Colonic mucosa (tissue), 4 donors: ENCODE measurements at regions not wholly inside any gene's neighbourhood (a gene's known extent, or its start where the extent isn't known, plus 50 kb on each side); places are given as distances from the start of the nearest gene placed in this dataset.

ENCODE experiments used
- DNase-seq: peaks from one replicate; pipeline ENCODE4 v3.0.0-alpha.2; 2020
- H3K27ac ChIP-seq: fragments of 200-600 bp; one replicate; pipeline ENCODE4 v1.8.0; 2021
- H3K27me3 ChIP-seq: fragments of 200-600 bp; one replicate; pipeline ENCODE4 v1.8.0; 2021
- H3K36me3 ChIP-seq: fragments of 200-600 bp; one replicate; pipeline ENCODE4 v1.8.0; 2021
- H3K4me1 ChIP-seq: fragments of 200-600 bp; one replicate; pipeline ENCODE4 v1.8.0; 2021; ENCODE audit warnings: mild to moderate bottlenecking
- H3K4me3 ChIP-seq: fragments of 200-600 bp; one replicate; pipeline ENCODE4 v1.8.0; 2021
- H3K9ac ChIP-seq, 2 donors: one replicate each; pipeline ENCODE4 v1.7.0; 2013; ENCODE audit warnings: control low read depth in 2 of 2, low read depth in 2 of 2, low read length in 2 of 2
- H3K9me3 ChIP-seq: fragments of 200-600 bp; one replicate; pipeline ENCODE4 v1.8.0; 2021
- CTCF ChIP-seq: fragments of 200-600 bp; IDR thresholded peaks from one replicate; pipeline ENCODE4 v1.8.0; 2022; ENCODE audit warnings: antibody characterized with exemption, mild to moderate bottlenecking
- intact Hi-C: fragments of 100-400 bp; cut with DNase I; formaldehyde crosslinking; loops from one replicate; pipeline ENCODE4 v1.14.1; 2022
- donor health status: healthy.
- donor health status: DM: no; HTN: no; CAD: no.
- donor health status: DM: no; HTN: no; CAD: no.

DNA sequence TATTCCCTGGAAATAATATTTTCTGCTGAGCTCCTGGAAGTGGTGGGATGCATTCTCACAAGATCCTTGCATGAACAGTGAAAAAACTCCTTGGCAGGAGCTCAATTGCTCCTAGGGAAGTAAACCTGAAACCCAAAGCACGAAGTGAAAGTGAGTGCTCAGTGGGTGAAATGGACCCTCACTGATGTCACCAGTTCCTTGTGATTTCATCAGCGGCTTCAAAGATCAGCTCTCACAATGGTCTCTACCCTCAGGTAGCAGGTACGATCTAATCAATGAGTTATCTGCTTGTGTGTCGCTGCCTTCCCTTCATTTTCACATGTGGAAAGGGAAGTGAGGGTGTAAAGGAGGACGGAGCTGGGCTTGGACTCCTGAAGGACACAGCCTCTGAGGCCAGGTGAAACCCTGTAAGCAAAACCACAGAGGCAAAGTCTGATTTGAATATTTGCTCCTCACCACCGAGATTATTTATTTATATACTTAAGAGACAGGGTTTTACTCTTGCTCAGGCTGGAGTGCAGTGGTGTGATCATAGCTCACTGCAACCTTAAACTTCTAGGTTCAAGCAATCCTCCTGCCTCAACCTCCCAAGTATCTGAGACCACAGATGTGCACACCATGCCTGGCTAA lies 255.4 kb upstream of the LYZL1 start:
- TF ChIP-seq CTCF, result no peak
- Histone ChIP-seq H3K27me3 (no peaks in the 10 kb centered on the region), H3K9ac (no peak overlapping the region), H3K9me3 (no peaks in the 10 kb centered on the region), H3K4me1 (no peaks in the 10 kb centered on the region), H3K36me3 (no peaks in the 10 kb centered on the region), H3K27ac (no peak overlapping the region), H3K4me3 (no peak overlapping the region)
- intact Hi-C loops, result no loop called here
- DNase-seq, result no peak

DNA sequence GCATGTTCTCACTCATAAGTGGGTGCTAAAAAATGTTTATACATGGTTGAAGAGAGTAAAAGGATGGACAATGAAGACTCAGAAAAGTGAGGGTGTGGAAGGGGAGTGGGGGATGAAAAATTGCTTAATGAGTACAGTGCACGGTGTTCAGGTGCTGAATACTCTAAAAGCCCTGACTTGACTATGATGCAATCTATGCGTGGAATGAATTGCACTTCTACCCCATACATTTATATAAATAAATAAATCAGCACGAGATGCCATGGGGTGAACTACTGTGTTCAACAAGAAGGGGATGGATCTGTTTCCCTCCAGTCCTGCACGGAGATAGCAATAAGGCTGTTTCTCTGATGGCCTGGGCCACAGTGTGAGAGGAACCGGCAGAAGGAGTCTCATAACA lies 254.3 kb upstream of the LYZL1 start:
- TF ChIP-seq CTCF, result no peak
- no peaks in the 10 kb centered on the region for H3K4me1 ChIP-seq
- no peaks in the 10 kb centered on the region for H3K36me3 ChIP-seq
- no peak overlapping the region for H3K4me3 ChIP-seq
- H3K9ac ChIP-seq, result no peak overlapping the region
- H3K27ac ChIP-seq, result no peak overlapping the region
- no peak for DNase-seq
- intact Hi-C loops, result no loop called here
- H3K27me3 ChIP-seq, result no peaks in the 10 kb centered on the region
- H3K9me3 ChIP-seq, result no peaks in the 10 kb centered on the region

- no peak for DNase-seq
- intact Hi-C loops, result no loop called here
Measured at GRCh38 chr10:29035721-29036120, 253.1 kb upstream of the LYZL1 start.

DNA sequence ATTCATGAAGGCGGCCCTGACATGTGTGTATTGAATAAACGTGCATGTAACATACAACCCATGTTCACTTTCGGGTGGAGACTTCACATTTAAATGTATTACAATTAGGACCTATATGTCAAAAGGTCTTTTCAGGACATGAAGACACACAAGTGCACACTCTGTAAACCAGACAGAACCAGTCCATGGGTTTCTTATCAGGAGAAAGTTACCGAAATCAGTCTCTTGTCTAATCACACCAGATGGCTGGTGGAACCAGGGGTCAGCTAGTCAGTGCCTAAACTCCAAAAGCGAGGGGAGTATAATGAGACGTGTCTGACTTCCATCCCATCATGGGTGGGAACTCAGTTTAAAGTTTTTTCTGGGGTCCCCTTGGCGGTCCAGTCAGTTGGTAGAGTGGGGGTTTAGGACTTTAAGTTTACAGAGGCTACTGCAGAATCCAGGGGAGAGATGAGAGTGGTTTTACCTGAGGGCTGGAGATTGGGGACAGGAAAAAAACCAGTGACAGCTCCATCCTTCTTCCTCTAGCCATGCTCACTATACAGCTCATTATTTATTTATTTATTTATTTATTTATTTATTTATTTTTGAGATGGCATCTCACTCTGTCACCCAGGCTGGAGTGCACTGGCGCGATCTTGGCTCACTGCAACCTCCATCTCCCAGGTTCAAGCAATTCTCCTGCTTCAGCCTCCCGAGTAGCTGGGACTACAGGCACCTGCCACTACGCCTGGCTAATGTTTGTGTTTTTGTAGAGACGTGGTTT lies 251.3 kb upstream of the LYZL1 start:
- Histone ChIP-seq H3K36me3 (no peaks in the 10 kb centered on the region), H3K27me3 (no peaks in the 10 kb centered on the region), H3K4me3 (no peak overlapping the region), H3K9me3 (no peaks in the 10 kb centered on the region), H3K9ac (no peak overlapping the region), H3K27ac (no peak overlapping the region), H3K4me1 (no peaks in the 10 kb centered on the region)
- intact Hi-C loops, result no loop called here
- TF ChIP-seq CTCF, result no peak
- no peak for DNase-seq

More at GRCh38 chr10:29035721-29036120, 253.1 kb upstream of the LYZL1 start:
- Histone ChIP-seq H3K4me1 (no peaks in the 10 kb centered on the region), H3K4me3 (no peak overlapping the region), H3K9me3 (no peaks in the 10 kb centered on the region), H3K36me3 (no peaks in the 10 kb centered on the region), H3K27ac (no peak overlapping the region), H3K9ac (no peak overlapping the region), H3K27me3 (no peaks in the 10 kb centered on the region)
- no peak for TF ChIP-seq CTCF

DNA sequence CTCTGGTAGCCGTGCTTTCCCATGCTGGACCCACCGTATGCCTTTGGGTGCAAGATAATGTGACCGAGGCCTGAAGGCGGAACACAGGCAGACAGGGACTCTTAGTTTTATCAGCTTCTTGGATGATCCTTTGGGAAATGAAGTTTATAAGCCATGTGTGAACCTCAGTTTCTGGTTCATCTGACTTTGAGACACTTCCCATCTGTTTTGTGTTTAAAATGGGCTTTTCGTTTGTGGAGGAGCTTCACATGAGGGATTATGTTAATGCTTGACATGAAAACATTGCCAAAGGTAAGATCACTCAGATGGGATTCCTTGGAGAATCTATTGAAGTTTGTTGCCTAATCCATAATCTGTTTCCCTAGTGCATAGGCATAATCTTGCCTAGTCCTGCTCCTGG lies 249.8 kb upstream of the LYZL1 start:
- Histone ChIP-seq H3K4me3 (no peak overlapping the region), H3K4me1 (no peaks in the 10 kb centered on the region), H3K27ac (no peak overlapping the region), H3K27me3 (no peaks in the 10 kb centered on the region), H3K36me3 (no peaks in the 10 kb centered on the region), H3K9ac (no peak overlapping the region), H3K9me3 (no peaks in the 10 kb centered on the region)
- no peak for DNase-seq
- intact Hi-C loops, result no loop called here
- TF ChIP-seq CTCF, result no peak
